IPS-18a (cell line): ENCODE measurements at regions not wholly inside any gene's neighbourhood (a gene's known extent, or its start where the extent isn't known, plus 50 kb on each side); places are given as distances from the start of the nearest gene placed in this dataset.
"Not testable (repeated sequence)": the region's sequence is repeated elsewhere in the genome, so short reads cannot be mapped to it uniquely, and the experiment has no call there.

Source experiments
- H3K27ac ChIP-seq: one replicate; pipeline ENCODE4 v1.5.1; 2013; ENCODE audit warnings: low read length
- H3K27me3 ChIP-seq: one replicate; pipeline ENCODE4 v1.6.1; 2013; ENCODE audit warnings: mild to moderate bottlenecking, low read length; ENCODE audit not compliant: control insufficient read depth, insufficient read depth
- H3K36me3 ChIP-seq: one replicate; pipeline ENCODE4 v1.6.1; 2013; ENCODE audit warnings: low read depth, low read length; ENCODE audit not compliant: control insufficient read depth
- H3K4me1 ChIP-seq: one replicate; pipeline ENCODE4 v1.6.1; 2013; ENCODE audit warnings: low read depth, low read length; ENCODE audit not compliant: control insufficient read depth
- H3K4me3 ChIP-seq: one replicate; pipeline ENCODE4 v1.5.1; 2013; ENCODE audit warnings: low read length
- H3K9ac ChIP-seq: one replicate; pipeline ENCODE4 v1.6.1; 2013; ENCODE audit warnings: mild to moderate bottlenecking, low read length, moderate library complexity
- H3K9me3 ChIP-seq: one replicate; pipeline ENCODE4 v1.6.1; 2013; ENCODE audit warnings: low read depth, low read length; ENCODE audit not compliant: control insufficient read depth

- H3K36me3 ChIP-seq: no peaks in the 10 kb centered on the region
- no peaks in the 10 kb centered on the region for H3K4me1 ChIP-seq
- H3K9ac ChIP-seq: no peak overlapping the region
- no peak overlapping the region for H3K27ac ChIP-seq
- no peak overlapping the region for H3K4me3 ChIP-seq
- no peaks in the 10 kb centered on the region for H3K9me3 ChIP-seq
- no peaks in the 10 kb centered on the region for H3K27me3 ChIP-seq
Measured at GRCh38 chr7:81094952-81095351, 176.1 kb upstream of the SEMA3C start.

GRCh38 chr7:81081616-81082015 is 162.8 kb upstream of the SEMA3C start:
- no peaks in the 10 kb centered on the region for H3K4me1 ChIP-seq
- no peak overlapping the region for H3K27ac ChIP-seq
- H3K27me3 ChIP-seq: no peaks in the 10 kb centered on the region
- no peak overlapping the region for H3K4me3 ChIP-seq
- no peak overlapping the region for H3K9ac ChIP-seq
- H3K36me3 ChIP-seq: no peaks in the 10 kb centered on the region
- H3K9me3 ChIP-seq: peaks cover 4% of the 10 kb centered on the region

- Histone ChIP-seq H3K9ac (no peak overlapping the region), H3K27ac (no peak overlapping the region), H3K4me1 (no peaks in the 10 kb centered on the region), H3K9me3 (peaks cover 4% of the 10 kb centered on the region), H3K36me3 (no peaks in the 10 kb centered on the region), H3K4me3 (no peak overlapping the region), H3K27me3 (no peaks in the 10 kb centered on the region)
Measured at GRCh38 chr7:81080553-81080952, 161.7 kb upstream of the SEMA3C start.

- H3K4me3 ChIP-seq: no peak overlapping the region
- H3K27me3 ChIP-seq: no peaks in the 10 kb centered on the region
Measured at GRCh38 chr7:81079746-81080145, 160.9 kb upstream of the SEMA3C start.

GRCh38 chr7:81075150-81075549 is 156.3 kb upstream of the SEMA3C start:
- Histone ChIP-seq H3K36me3 (no peaks in the 10 kb centered on the region), H3K4me3 (no peak overlapping the region), H3K27ac (no peak overlapping the region), H3K9ac (no peak overlapping the region), H3K27me3 (no peaks in the 10 kb centered on the region), H3K4me1 (no peaks in the 10 kb centered on the region), H3K9me3 (peaks cover 4% of the 10 kb centered on the region)

More at GRCh38 chr7:81079746-81080145, 160.9 kb upstream of the SEMA3C start:
- Histone ChIP-seq H3K4me1 (no peaks in the 10 kb centered on the region), H3K9ac (no peak overlapping the region), H3K9me3 (peaks cover 4% of the 10 kb centered on the region), H3K36me3 (no peaks in the 10 kb centered on the region), H3K27ac (no peak overlapping the region)

GRCh38 chr7:81074406-81074805 is 155.6 kb upstream of the SEMA3C start:
- Histone ChIP-seq H3K27ac (no peak overlapping the region), H3K27me3 (no peaks in the 10 kb centered on the region), H3K9ac (no peak overlapping the region), H3K4me1 (no peaks in the 10 kb centered on the region), H3K9me3 (peaks cover 4% of the 10 kb centered on the region), H3K36me3 (no peaks in the 10 kb centered on the region), H3K4me3 (no peak overlapping the region)

- H3K4me1 ChIP-seq: no peaks in the 10 kb centered on the region
- H3K4me3 ChIP-seq: no peak overlapping the region
Measured at GRCh38 chr7:81073931-81074251, 155.0 kb upstream of the SEMA3C start.

GRCh38 chr7:81070956-81071355 is 152.1 kb upstream of the SEMA3C start:
- Histone ChIP-seq H3K9ac (no peak overlapping the region), H3K36me3 (no peaks in the 10 kb centered on the region), H3K27me3 (no peaks in the 10 kb centered on the region), H3K9me3 (no peaks in the 10 kb centered on the region), H3K4me3 (no peak overlapping the region), H3K4me1 (no peaks in the 10 kb centered on the region), H3K27ac (no peak overlapping the region)

More at GRCh38 chr7:81073931-81074251, 155.0 kb upstream of the SEMA3C start:
- Histone ChIP-seq H3K9ac (no peak overlapping the region), H3K9me3 (peaks cover 4% of the 10 kb centered on the region), H3K27ac (no peak overlapping the region), H3K27me3 (no peaks in the 10 kb centered on the region), H3K36me3 (no peaks in the 10 kb centered on the region)

- no peaks in the 10 kb centered on the region for H3K36me3 ChIP-seq
- no peaks in the 10 kb centered on the region for H3K27me3 ChIP-seq
- no peak overlapping the region for H3K27ac ChIP-seq
Measured at GRCh38 chr7:81066797-81067196, 147.9 kb upstream of the SEMA3C start.

GRCh38 chr7:81064426-81064825 is 145.6 kb upstream of the SEMA3C start:
- Histone ChIP-seq H3K4me1 (no peaks in the 10 kb centered on the region), H3K36me3 (no peaks in the 10 kb centered on the region), H3K27me3 (no peaks in the 10 kb centered on the region), H3K4me3 (no peak overlapping the region), H3K9ac (no peak overlapping the region), H3K27ac (no peak overlapping the region), H3K9me3 (no peaks in the 10 kb centered on the region)

More at GRCh38 chr7:81066797-81067196, 147.9 kb upstream of the SEMA3C start:
- H3K4me1 ChIP-seq: no peaks in the 10 kb centered on the region
- H3K9ac ChIP-seq: no peak overlapping the region
- no peaks in the 10 kb centered on the region for H3K9me3 ChIP-seq
- no peak overlapping the region for H3K4me3 ChIP-seq

GRCh38 chr7:81062755-81063154 is 143.9 kb upstream of the SEMA3C start:
- no peaks in the 10 kb centered on the region for H3K9me3 ChIP-seq
- H3K4me3 ChIP-seq: no peak overlapping the region
- H3K27ac ChIP-seq: no peak overlapping the region
- no peaks in the 10 kb centered on the region for H3K4me1 ChIP-seq
- H3K36me3 ChIP-seq: no peaks in the 10 kb centered on the region
- no peak overlapping the region for H3K9ac ChIP-seq
- H3K27me3 ChIP-seq: no peaks in the 10 kb centered on the region

GRCh38 chr7:81057469-81057868 is 138.6 kb upstream of the SEMA3C start:
- H3K9ac ChIP-seq, H3K4me3 ChIP-seq, H3K27ac ChIP-seq, H3K9me3 ChIP-seq, H3K36me3 ChIP-seq, H3K4me1 ChIP-seq, H3K27me3 ChIP-seq: not testable (repeated sequence)
